ENCODE measurements at regions not wholly inside any gene's neighbourhood (a gene's known extent, or its start where the extent isn't known, plus 50 kb on each side); places are given as distances from the start of the nearest gene placed in this dataset.

GRCh38 chr5:145465474-145466263, 369.5 kb downstream of the PRELID2 start:
- H3K79me2 ChIP-seq (ENCODE audit: low read depth), result no peaks in the 10 kb centered on the region
- ChIA-PET POLR2A (ENCODE audit: unreplicated experiment) (no interaction called here), CTCF (no interaction called here)
- no peak overlapping the region for H3K4me2 ChIP-seq
- no peak overlapping the region for H3K4me3 ChIP-seq
- H3K9me3 ChIP-seq (ENCODE audit: insufficient read depth, low read depth), result no peaks in the 10 kb centered on the region
- no peak for DNase-seq
- H3K27me3 ChIP-seq (ENCODE audit: insufficient read depth, low read depth), result no peaks in the 10 kb centered on the region
- intact Hi-C loops (cut with micrococcal nuclease; ENCODE audit: unreplicated experiment), result no loop called here
- no peak overlapping the region for H2AFZ ChIP-seq
- BruUV-seq (replicated peaks), result no TSS peak
- H3K4me1 ChIP-seq (replicated peaks; ENCODE audit: insufficient read depth), result no peaks in the 10 kb centered on the region
- H4K20me1 ChIP-seq (ENCODE audit: insufficient read depth), result no peaks in the 10 kb centered on the region
- H3F3A ChIP-seq (ENCODE audit: insufficient read depth, low read depth), result no peaks in the 10 kb centered on the region
- no peaks in the 10 kb centered on the region for H3K36me3 ChIP-seq (ENCODE audit: low read depth)
- TF ChIP-seq CTCF (conservative IDR thresholded peaks at IDR 0.05) (no peak), EZH2 (IDR thresholded peaks at IDR 0.05; ENCODE audit: low read depth) (no peak)
- H3K9me2 ChIP-seq (ENCODE audit: insufficient read depth), result no peaks in the 10 kb centered on the region
- H3K27ac ChIP-seq, result no peak overlapping the region

GRCh38 chr5:145464171-145464570, 371.0 kb downstream of the PRELID2 start:
- Histone ChIP-seq H3K9me2 (ENCODE audit: insufficient read depth) (no peaks in the 10 kb centered on the region), H3K4me3 (no peak overlapping the region), H3K9me3 (ENCODE audit: insufficient read depth, low read depth) (no peaks in the 10 kb centered on the region), H2AFZ (no peak overlapping the region), H3K79me2 (ENCODE audit: low read depth) (no peaks in the 10 kb centered on the region), H3K27me3 (ENCODE audit: insufficient read depth, low read depth) (no peaks in the 10 kb centered on the region), H3K27ac (no peak overlapping the region), H3K4me2 (no peak overlapping the region), H4K20me1 (ENCODE audit: insufficient read depth) (no peaks in the 10 kb centered on the region), H3K4me1 (replicated peaks; ENCODE audit: insufficient read depth) (no peaks in the 10 kb centered on the region), H3F3A (ENCODE audit: insufficient read depth, low read depth) (no peaks in the 10 kb centered on the region), H3K36me3 (ENCODE audit: low read depth) (no peaks in the 10 kb centered on the region)
- TF ChIP-seq CTCF (conservative IDR thresholded peaks at IDR 0.05) (no peak), EZH2 (IDR thresholded peaks at IDR 0.05; ENCODE audit: low read depth) (no peak)
- intact Hi-C loops (cut with micrococcal nuclease; ENCODE audit: unreplicated experiment), result no loop called here
- no TSS peak for BruUV-seq (replicated peaks)
- DNase-seq, result no peak
- ChIA-PET POLR2A (ENCODE audit: unreplicated experiment) (no interaction called here), CTCF (no interaction called here)

GRCh38 chr5:145463634-145464033, 371.5 kb downstream of the PRELID2 start:
- ChIA-PET POLR2A (ENCODE audit: unreplicated experiment) (no interaction called here), CTCF (no interaction called here)
- no peaks in the 10 kb centered on the region for H4K20me1 ChIP-seq (ENCODE audit: insufficient read depth)
- H3K4me3 ChIP-seq, result no peak overlapping the region
- TF ChIP-seq EZH2 (IDR thresholded peaks at IDR 0.05; ENCODE audit: low read depth) (no peak), CTCF (conservative IDR thresholded peaks at IDR 0.05) (no peak)
- no peak for DNase-seq
- BruUV-seq (replicated peaks), result no TSS peak
- H3K27ac ChIP-seq, result no peak overlapping the region
- H2AFZ ChIP-seq, result no peak overlapping the region
- intact Hi-C loops (cut with micrococcal nuclease; ENCODE audit: unreplicated experiment), result no loop called here
- no peaks in the 10 kb centered on the region for H3K79me2 ChIP-seq (ENCODE audit: low read depth)
- no peaks in the 10 kb centered on the region for H3K36me3 ChIP-seq (ENCODE audit: low read depth)
- no peaks in the 10 kb centered on the region for H3K9me3 ChIP-seq (ENCODE audit: insufficient read depth, low read depth)
- no peak overlapping the region for H3K4me2 ChIP-seq
- H3K9me2 ChIP-seq (ENCODE audit: insufficient read depth), result no peaks in the 10 kb centered on the region
- H3K4me1 ChIP-seq (replicated peaks; ENCODE audit: insufficient read depth), result no peaks in the 10 kb centered on the region
- no peaks in the 10 kb centered on the region for H3K27me3 ChIP-seq (ENCODE audit: insufficient read depth, low read depth)
- H3F3A ChIP-seq (ENCODE audit: insufficient read depth, low read depth), result no peaks in the 10 kb centered on the region
